ENCODE measurements at regions not wholly inside any gene's neighbourhood (a gene's known extent, or its start where the extent isn't known, plus 50 kb on each side); places are given as distances from the start of the nearest gene placed in this dataset.
"Not testable (repeated sequence)": the region's sequence is repeated elsewhere in the genome, so short reads cannot be mapped to it uniquely, and the experiment has no call there.

DNA sequence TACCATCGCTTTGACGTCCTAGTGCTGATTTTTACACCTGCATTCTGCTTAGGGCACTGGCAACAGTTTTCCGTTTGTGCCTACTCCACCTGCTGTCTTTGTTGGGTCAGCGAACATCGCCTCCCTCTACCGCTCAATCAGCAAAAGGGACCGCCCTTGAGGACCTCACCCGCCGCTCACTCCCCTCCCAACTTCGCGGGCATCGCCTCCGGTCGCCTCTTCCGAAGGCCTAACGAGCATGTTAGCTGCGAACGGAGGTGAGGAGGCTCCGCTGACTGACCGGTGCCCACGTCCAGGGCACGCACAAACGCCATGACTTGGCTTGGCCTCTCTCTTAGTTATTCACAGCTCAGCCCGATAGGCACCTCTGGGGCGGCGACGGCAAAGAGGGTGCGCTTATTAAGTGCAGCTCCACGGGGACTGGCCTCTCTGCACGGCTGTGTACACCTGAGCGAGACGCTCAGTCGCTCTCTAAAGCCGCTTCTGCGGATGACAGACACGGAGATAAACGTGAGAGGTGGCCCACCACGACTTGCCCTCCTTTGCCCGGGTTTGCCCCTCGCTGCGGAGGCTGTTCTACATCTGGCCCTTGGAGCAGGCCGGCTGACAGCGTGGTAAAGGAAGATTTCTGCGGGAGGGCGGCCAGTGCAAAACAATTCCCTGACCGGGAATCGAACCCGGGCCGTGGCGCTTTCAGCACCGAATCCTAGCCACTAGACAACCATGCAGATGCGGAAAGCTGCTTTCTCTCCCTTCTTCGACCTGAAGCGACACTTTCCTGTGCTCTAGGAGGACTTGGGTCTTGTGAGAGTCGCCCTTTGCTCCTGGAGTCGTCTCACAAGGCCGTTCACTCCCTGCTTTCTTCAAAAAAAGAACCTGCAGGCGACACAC lies 81.6 kb upstream of the FCGR1A start:
- DNase-seq: not testable (repeated sequence)

DNA sequence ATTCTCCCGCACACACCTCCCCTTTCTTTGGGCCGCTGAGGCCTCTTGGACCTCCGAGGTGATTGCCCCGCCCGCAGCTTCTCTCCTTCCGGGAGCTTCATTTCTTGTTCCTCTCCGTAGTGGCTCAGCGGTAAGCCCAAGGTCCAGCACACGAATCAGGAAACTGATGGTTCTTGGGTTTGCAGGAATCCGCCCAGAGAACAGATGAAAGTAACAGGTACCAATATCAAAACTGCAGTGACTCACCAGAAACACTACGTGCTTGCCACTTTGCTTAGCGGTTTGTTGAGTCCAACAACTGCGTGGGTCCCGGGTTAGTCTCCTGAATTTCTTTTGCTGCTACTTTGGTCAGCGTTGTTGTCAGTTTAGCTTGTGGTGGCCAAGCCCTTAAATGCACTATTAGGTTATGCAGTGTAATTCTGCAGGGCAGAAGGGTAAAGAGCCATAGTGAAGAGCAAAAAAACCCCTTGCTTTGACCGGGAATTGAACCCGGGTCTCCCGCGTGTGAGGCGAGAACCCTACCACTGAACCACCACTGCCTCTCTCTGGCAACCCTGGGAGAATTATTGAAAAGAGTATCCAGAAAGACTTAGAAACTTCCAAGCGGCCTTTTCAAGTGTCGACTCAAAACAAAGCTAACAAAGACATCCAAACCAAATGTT lies 74.2 kb upstream of the FCGR1A start:
- peak; percentile 2 for DNase-seq

- not testable (repeated sequence) for DNase-seq
These were observed 70.8 kb upstream of the FCGR1A start for GRCh38 chr1:149711651-149712050.

DNA sequence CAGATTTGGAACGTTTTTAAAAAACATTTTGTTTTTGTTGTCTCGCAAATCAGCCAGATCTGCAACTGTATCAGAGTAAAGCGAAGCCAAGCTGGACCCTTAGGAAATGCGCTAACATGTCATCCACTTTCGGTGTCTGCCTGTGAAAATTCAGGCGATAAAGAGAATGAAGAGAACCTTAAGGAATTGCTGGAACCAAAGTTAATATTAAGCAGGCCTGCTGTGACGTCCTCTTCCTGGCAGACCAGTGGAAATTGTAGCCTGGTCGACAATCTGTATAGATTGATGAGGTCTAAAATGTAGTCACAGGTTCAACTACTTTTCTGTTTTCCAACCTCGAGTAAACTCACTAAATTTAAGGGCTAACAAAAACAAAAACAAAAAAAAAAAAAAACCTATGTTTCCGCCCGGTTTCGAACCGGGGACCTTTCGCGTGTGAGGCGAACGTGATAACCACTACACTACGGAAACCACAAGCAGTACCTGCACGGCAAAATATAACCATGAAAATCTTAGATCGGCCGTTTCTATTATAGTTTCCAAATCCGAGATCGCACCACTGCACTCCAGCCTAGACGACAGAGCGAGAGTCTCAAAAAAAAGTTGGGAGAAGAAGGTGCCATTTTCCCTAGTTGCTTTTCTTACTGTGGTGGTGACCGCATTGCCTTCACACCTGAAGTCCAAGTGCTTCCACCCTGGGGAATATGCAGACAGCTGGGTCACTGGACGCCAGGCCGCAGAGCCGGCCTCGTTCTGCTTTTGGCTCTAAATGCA lies 70.2 kb upstream of the FCGR1A start:
- peak; percentile 73 for DNase-seq

GRCh38 chr1:149713513-149713912 lies 69.0 kb upstream of the FCGR1A start:
- not testable (repeated sequence) for DNase-seq

DNA sequence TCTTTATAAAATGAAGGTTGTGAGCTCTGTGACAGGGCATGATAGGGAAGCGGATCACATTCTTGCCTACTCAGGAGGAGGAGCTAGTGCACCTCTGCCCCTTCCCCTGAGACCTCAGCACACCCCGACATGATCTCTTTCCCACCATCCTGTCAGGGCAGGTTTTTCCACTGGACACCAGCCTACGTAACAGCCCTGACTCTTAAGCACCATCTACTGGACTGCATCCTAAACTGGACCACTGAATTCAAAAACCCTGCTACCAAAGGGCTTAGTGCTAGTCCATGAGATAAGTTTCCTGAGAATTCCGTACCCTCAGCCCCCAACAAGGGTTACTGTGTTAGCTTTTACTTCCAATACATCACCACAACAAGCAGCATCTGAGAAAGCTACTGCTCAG lies 68.5 kb upstream of the FCGR1A start:
- DNase-seq: not testable (repeated sequence)

GRCh38 chr1:149724618-149725302 lies 57.7 kb upstream of the FCGR1A start:
- not testable (repeated sequence) for DNase-seq

DNA sequence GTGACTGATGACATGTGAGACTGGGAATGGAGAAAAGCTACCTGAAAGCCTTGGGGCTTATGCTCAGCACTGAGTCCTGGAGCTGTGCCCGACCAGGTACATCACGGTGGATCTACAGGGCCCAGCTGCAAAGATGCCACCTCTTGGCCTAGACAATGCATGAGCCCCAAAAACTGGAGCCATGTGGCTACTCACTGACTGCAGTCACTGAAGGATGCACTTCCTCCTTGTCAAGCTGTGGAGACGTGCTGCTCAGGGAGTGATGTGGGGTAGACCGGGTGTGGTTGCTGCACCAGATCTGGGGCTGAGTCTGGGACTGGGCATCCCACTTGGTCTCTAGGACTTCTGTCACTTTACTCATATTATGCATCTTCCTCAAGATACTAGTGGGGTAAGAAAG lies 55.8 kb upstream of the FCGR1A start:
- DNase-seq: not testable (repeated sequence)

- not testable (repeated sequence) for DNase-seq
These were observed 53.9 kb upstream of the FCGR1A start for GRCh38 chr1:149728598-149728997.
